ENCODE measurements at regions not wholly inside any gene's neighbourhood (a gene's known extent, or its start where the extent isn't known, plus 50 kb on each side); places are given as distances from the start of the nearest gene placed in this dataset.

- Histone ChIP-seq H3K4me3 (ENCODE audit: low read length) (no peak overlapping the region), H3K27me3 (ENCODE audit: control insufficient read depth, insufficient read depth, low read length, poor library complexity, severe bottlenecking) (no peaks in the 10 kb centered on the region), H3K9ac (ENCODE audit: extremely low read depth, low read length, poor library complexity, severe bottlenecking) (no peak overlapping the region), H3K27ac (ENCODE audit: low read depth, low read length) (no peak overlapping the region), H3K4me1 (ENCODE audit: control insufficient read depth, insufficient read depth, low read length) (peaks cover 21% of the 10 kb centered on the region), H3K9me3 (ENCODE audit: control insufficient read depth, low read length) (no peaks in the 10 kb centered on the region), H3K36me3 (ENCODE audit: control insufficient read depth, insufficient read depth, low read length) (no peaks in the 10 kb centered on the region)
- Mint-ChIP-seq H3K4me1 (peaks cover 32% of the 10 kb centered on the region), H3K27ac (no peak overlapping the region), H3K36me3 (ENCODE audit: low read depth) (no peaks in the 10 kb centered on the region), H3K27me3 (ENCODE audit: insufficient read depth) (no peaks in the 10 kb centered on the region), H3K4me3 (no peak overlapping the region), H3K9me3 (no peaks in the 10 kb centered on the region)
- TF ChIP-seq CTCF (conservative IDR thresholded peaks at IDR 0.05): no peak
- no peak for DNase-seq
- 77 to 85% methylated on average over 5 to 9 of the region's 9 CpGs for WGBS, 2 experiments (ENCODE audit: insufficient coverage in 1 of 2, insufficient read length in 1 of 2)
Observed at GRCh38 chr11:15882876-15883454, 473.4 kb downstream of the SOX6 start.

GRCh38 chr11:15883455-15883920 is 472.9 kb downstream of the SOX6 start:
- Histone ChIP-seq H3K36me3 (ENCODE audit: control insufficient read depth, insufficient read depth, low read length) (no peaks in the 10 kb centered on the region), H3K27ac (ENCODE audit: low read depth, low read length) (no peak overlapping the region), H3K9me3 (ENCODE audit: control insufficient read depth, low read length) (no peaks in the 10 kb centered on the region), H3K9ac (ENCODE audit: extremely low read depth, low read length, poor library complexity, severe bottlenecking) (no peak overlapping the region), H3K4me1 (ENCODE audit: control insufficient read depth, insufficient read depth, low read length) (peaks cover 23% of the 10 kb centered on the region), H3K27me3 (ENCODE audit: control insufficient read depth, insufficient read depth, low read length, poor library complexity, severe bottlenecking) (no peaks in the 10 kb centered on the region), H3K4me3 (ENCODE audit: low read length) (no peak overlapping the region)
- Mint-ChIP-seq H3K27me3 (ENCODE audit: insufficient read depth) (no peaks in the 10 kb centered on the region), H3K4me1 (peaks cover 33% of the 10 kb centered on the region), H3K4me3 (no peak overlapping the region), H3K36me3 (ENCODE audit: low read depth) (no peaks in the 10 kb centered on the region), H3K9me3 (no peaks in the 10 kb centered on the region), H3K27ac (no peak overlapping the region)
- 90% methylated on average over 4 to 7 of the region's 7 CpGs for WGBS, 2 experiments (ENCODE audit: insufficient coverage in 1 of 2, insufficient read length in 1 of 2)
- no peak for DNase-seq
- no peak for TF ChIP-seq CTCF (conservative IDR thresholded peaks at IDR 0.05)

GRCh38 chr11:15884141-15884540 is 472.2 kb downstream of the SOX6 start:
- no peak overlapping the region for H3K27ac ChIP-seq (ENCODE audit: low read depth, low read length)
- H3K4me3 ChIP-seq (ENCODE audit: low read length): no peak overlapping the region
- Mint-ChIP-seq H3K4me3 (no peak overlapping the region), H3K27ac (no peak overlapping the region), H3K4me1 (peaks cover 33% of the 10 kb centered on the region), H3K27me3 (ENCODE audit: insufficient read depth) (no peaks in the 10 kb centered on the region), H3K9me3 (no peaks in the 10 kb centered on the region), H3K36me3 (ENCODE audit: low read depth) (no peaks in the 10 kb centered on the region)
- no peak for TF ChIP-seq CTCF (conservative IDR thresholded peaks at IDR 0.05)
- no peaks in the 10 kb centered on the region for H3K9me3 ChIP-seq (ENCODE audit: control insufficient read depth, low read length)
- H3K9ac ChIP-seq (ENCODE audit: extremely low read depth, low read length, poor library complexity, severe bottlenecking): no peak overlapping the region
- peaks cover 24% of the 10 kb centered on the region for H3K4me1 ChIP-seq (ENCODE audit: control insufficient read depth, insufficient read depth, low read length)
- 91 to 94% methylated on average over 12 to 13 of the region's 13 CpGs for WGBS, 2 experiments (ENCODE audit: insufficient coverage in 1 of 2, insufficient read length in 1 of 2)
- no peaks in the 10 kb centered on the region for H3K27me3 ChIP-seq (ENCODE audit: control insufficient read depth, insufficient read depth, low read length, poor library complexity, severe bottlenecking)
- H3K36me3 ChIP-seq (ENCODE audit: control insufficient read depth, insufficient read depth, low read length): no peaks in the 10 kb centered on the region
- no peak for DNase-seq

Data from endodermal cell (in vitro differentiated cells).